ENCODE measurements at regions not wholly inside any gene's neighbourhood (a gene's known extent, or its start where the extent isn't known, plus 50 kb on each side); places are given as distances from the start of the nearest gene placed in this dataset.

- peaks cover 0 to 1% of the 10 kb centered on the region in 2 experiments for H3K4me1 ChIP-seq (ENCODE audit: control insufficient read depth in 1 of 2, insufficient read depth in 2 of 2, low read length in 2 of 2)
- no peaks in the 10 kb centered on the region for H3K36me3 ChIP-seq (ENCODE audit: control insufficient read depth in 1 of 2, insufficient read depth in 2 of 2, low read length in 2 of 2)
- H4K12ac ChIP-seq (ENCODE audit: low read depth, low read length) = no peak overlapping the region
- H3K18ac ChIP-seq (ENCODE audit: low read length) = no peak overlapping the region
- no peaks in the 10 kb centered on the region for H3K79me2 ChIP-seq (ENCODE audit: control insufficient read depth, insufficient read depth, low read length, poor library complexity)
- no peak overlapping the region for H2AFZ ChIP-seq (ENCODE audit: insufficient read depth, low read length, poor library complexity)
- H4K8ac ChIP-seq (ENCODE audit: low read depth, low read length) = no peak overlapping the region
- peaks cover 4% of the 10 kb centered on the region for H3K79me1 ChIP-seq (ENCODE audit: low read length)
- no peak overlapping the region for H2AK5ac ChIP-seq (ENCODE audit: low read length)
- WGBS (ENCODE audit: extremely low coverage, insufficient coverage, insufficient read length) = no CpG with 5 or more reads among the region's 2 CpGs
- H3K9me3 ChIP-seq (ENCODE audit: insufficient read depth, low read depth, low read length) = no peaks in the 10 kb centered on the region
- no peak overlapping the region for H3K4ac ChIP-seq (ENCODE audit: low read depth, low read length)
- peak overlapping the region; percentile 53 for H4K91ac ChIP-seq (ENCODE audit: low read depth, low read length)
- H2BK12ac ChIP-seq (ENCODE audit: low read length) = no peak overlapping the region
- H3K27me3 ChIP-seq (ENCODE audit: insufficient read depth, low read length) = no peaks in the 10 kb centered on the region
- no peak overlapping the region for H3K4me2 ChIP-seq (ENCODE audit: low read length)
- DNase-seq = no peak
- H3K27ac ChIP-seq (ENCODE audit: low read depth, low read length) = no peak overlapping the region
- H3K4me3 ChIP-seq (ENCODE audit: low read depth, low read length) = no peak overlapping the region
- H3K14ac ChIP-seq (ENCODE audit: low read length) = no peak overlapping the region
- no peak overlapping the region for H2BK5ac ChIP-seq (ENCODE audit: low read depth, low read length, poor library complexity)
- no peak overlapping the region for H3K9ac ChIP-seq (ENCODE audit: low read length)
- H2BK120ac ChIP-seq (ENCODE audit: insufficient read depth, low read length, poor library complexity) = no peak overlapping the region
- H3K23ac ChIP-seq (ENCODE audit: low read length) = no peak overlapping the region
Observed at GRCh38 chr6:71203206-71203605, 85.4 kb upstream of the OGFRL1 start.

- peaks cover 0 to 1% of the 10 kb centered on the region in 2 experiments for H3K4me1 ChIP-seq (ENCODE audit: control insufficient read depth in 1 of 2, insufficient read depth in 2 of 2, low read length in 2 of 2)
- H3K79me2 ChIP-seq (ENCODE audit: control insufficient read depth, insufficient read depth, low read length, poor library complexity) = no peaks in the 10 kb centered on the region
- H4K12ac ChIP-seq (ENCODE audit: low read depth, low read length) = no peak overlapping the region
- H2BK120ac ChIP-seq (ENCODE audit: insufficient read depth, low read length, poor library complexity) = peak overlapping the region; percentile 64
- no peak overlapping the region for H2BK5ac ChIP-seq (ENCODE audit: low read depth, low read length, poor library complexity)
- no peak for DNase-seq
- no peak overlapping the region for H3K23ac ChIP-seq (ENCODE audit: low read length)
- H3K9me3 ChIP-seq (ENCODE audit: insufficient read depth, low read depth, low read length) = no peaks in the 10 kb centered on the region
- WGBS (ENCODE audit: extremely low coverage, insufficient coverage, insufficient read length) = no CpG with 5 or more reads among the region's 6 CpGs
- no peaks in the 10 kb centered on the region for H3K36me3 ChIP-seq (ENCODE audit: control insufficient read depth in 1 of 2, insufficient read depth in 2 of 2, low read length in 2 of 2)
- no peak overlapping the region for H2AK5ac ChIP-seq (ENCODE audit: low read length)
- peaks cover 4% of the 10 kb centered on the region for H3K79me1 ChIP-seq (ENCODE audit: low read length)
- H3K4me2 ChIP-seq (ENCODE audit: low read length) = no peak overlapping the region
- H3K27me3 ChIP-seq (ENCODE audit: insufficient read depth, low read length) = no peaks in the 10 kb centered on the region
- peak overlapping the region; percentile 26 for H4K91ac ChIP-seq (ENCODE audit: low read depth, low read length)
- H3K4me3 ChIP-seq (ENCODE audit: low read depth, low read length) = no peak overlapping the region
- H3K18ac ChIP-seq (ENCODE audit: low read length) = no peak overlapping the region
- peak overlapping the region; percentile 19 for H3K4ac ChIP-seq (ENCODE audit: low read depth, low read length)
- no peak overlapping the region for H3K9ac ChIP-seq (ENCODE audit: low read length)
- no peak overlapping the region for H2AFZ ChIP-seq (ENCODE audit: insufficient read depth, low read length, poor library complexity)
- peak overlapping the region; percentile 81 for H2BK12ac ChIP-seq (ENCODE audit: low read length)
- H3K14ac ChIP-seq (ENCODE audit: low read length) = no peak overlapping the region
- H4K8ac ChIP-seq (ENCODE audit: low read depth, low read length) = peak overlapping the region; percentile 42
- peak overlapping the region; percentile 73 for H3K27ac ChIP-seq (ENCODE audit: low read depth, low read length)
Observed at GRCh38 chr6:71204741-71205140, 83.9 kb upstream of the OGFRL1 start.

- Histone ChIP-seq H2BK5ac (ENCODE audit: low read depth, low read length, poor library complexity) (no peak overlapping the region), H3K23ac (ENCODE audit: low read length) (no peak overlapping the region), H3K4ac (ENCODE audit: low read depth, low read length) (no peak overlapping the region), H4K12ac (ENCODE audit: low read depth, low read length) (no peak overlapping the region), H4K91ac (ENCODE audit: low read depth, low read length) (no peak overlapping the region), H3K9ac (ENCODE audit: low read length) (no peak overlapping the region), H3K9me3 (ENCODE audit: insufficient read depth, low read depth, low read length) (no peaks in the 10 kb centered on the region), H3K79me2 (ENCODE audit: control insufficient read depth, insufficient read depth, low read length, poor library complexity) (no peaks in the 10 kb centered on the region), H3K79me1 (ENCODE audit: low read length) (peaks cover 4% of the 10 kb centered on the region), H3K4me1 (ENCODE audit: control insufficient read depth in 1 of 2, insufficient read depth in 2 of 2, low read length in 2 of 2) (peaks cover 0 to 1% of the 10 kb centered on the region in 2 experiments), H3K27ac (ENCODE audit: low read depth, low read length) (peak overlapping the region; percentile 19), H2AFZ (ENCODE audit: insufficient read depth, low read length, poor library complexity) (no peak overlapping the region), H2AK5ac (ENCODE audit: low read length) (no peak overlapping the region), H3K18ac (ENCODE audit: low read length) (no peak overlapping the region), H3K4me3 (ENCODE audit: low read depth, low read length) (no peak overlapping the region), H3K14ac (ENCODE audit: low read length) (no peak overlapping the region), H3K27me3 (ENCODE audit: insufficient read depth, low read length) (no peaks in the 10 kb centered on the region), H2BK120ac (ENCODE audit: insufficient read depth, low read length, poor library complexity) (no peak overlapping the region), H3K4me2 (ENCODE audit: low read length) (no peak overlapping the region), H4K8ac (ENCODE audit: low read depth, low read length) (no peak overlapping the region), H2BK12ac (ENCODE audit: low read length) (no peak overlapping the region), H3K36me3 (ENCODE audit: control insufficient read depth in 1 of 2, insufficient read depth in 2 of 2, low read length in 2 of 2) (no peaks in the 10 kb centered on the region)
- whole genome bisulfite sequencing (ENCODE audit: extremely low coverage, insufficient coverage, insufficient read length) = no CpG with 5 or more reads among the region's 3 CpGs
- no peak for DNase-seq
Observed at GRCh38 chr6:71205336-71205956, 83.2 kb upstream of the OGFRL1 start.

GRCh38 chr6:71206089-71206488 is 82.5 kb upstream of the OGFRL1 start:
- Histone ChIP-seq H4K91ac (ENCODE audit: low read depth, low read length) (no peak overlapping the region), H3K79me1 (ENCODE audit: low read length) (peaks cover 2% of the 10 kb centered on the region), H3K4ac (ENCODE audit: low read depth, low read length) (no peak overlapping the region), H3K9ac (ENCODE audit: low read length) (no peak overlapping the region), H2AK5ac (ENCODE audit: low read length) (no peak overlapping the region), H3K23ac (ENCODE audit: low read length) (no peak overlapping the region), H3K9me3 (ENCODE audit: insufficient read depth, low read depth, low read length) (no peaks in the 10 kb centered on the region), H3K79me2 (ENCODE audit: control insufficient read depth, insufficient read depth, low read length, poor library complexity) (no peaks in the 10 kb centered on the region), H2BK5ac (ENCODE audit: low read depth, low read length, poor library complexity) (no peak overlapping the region), H3K18ac (ENCODE audit: low read length) (no peak overlapping the region), H2BK12ac (ENCODE audit: low read length) (no peak overlapping the region), H3K4me2 (ENCODE audit: low read length) (no peak overlapping the region), H4K12ac (ENCODE audit: low read depth, low read length) (no peak overlapping the region), H3K27me3 (ENCODE audit: insufficient read depth, low read length) (no peaks in the 10 kb centered on the region), H3K4me1 (ENCODE audit: control insufficient read depth in 1 of 2, insufficient read depth in 2 of 2, low read length in 2 of 2) (peaks cover 0 to 1% of the 10 kb centered on the region in 2 experiments), H3K14ac (ENCODE audit: low read length) (no peak overlapping the region), H4K8ac (ENCODE audit: low read depth, low read length) (no peak overlapping the region), H2AFZ (ENCODE audit: insufficient read depth, low read length, poor library complexity) (no peak overlapping the region), H3K27ac (ENCODE audit: low read depth, low read length) (no peak overlapping the region), H2BK120ac (ENCODE audit: insufficient read depth, low read length, poor library complexity) (no peak overlapping the region), H3K4me3 (ENCODE audit: low read depth, low read length) (no peak overlapping the region), H3K36me3 (ENCODE audit: control insufficient read depth in 1 of 2, insufficient read depth in 2 of 2, low read length in 2 of 2) (no peaks in the 10 kb centered on the region)
- DNase-seq = no peak
- no CpG with 5 or more reads among the region's 2 CpGs for WGBS (ENCODE audit: extremely low coverage, insufficient coverage, insufficient read length)
